HG03342 (cell line): ENCODE measurements at regions not wholly inside any gene's neighbourhood (a gene's known extent, or its start where the extent isn't known, plus 50 kb on each side); places are given as distances from the start of the nearest gene placed in this dataset.
"Not testable (repeated sequence)": the region's sequence is repeated elsewhere in the genome, so short reads cannot be mapped to it uniquely, and the experiment has no call there.

Experiments used
- ATAC-seq: cut with Tn5 transposase; IDR thresholded peaks from one replicate; pipeline ENCODE4 v1.9.1; 2021; ENCODE audit warnings: mild to moderate bottlenecking, moderate library complexity; ENCODE audit not compliant: unreplicated experiment

GRCh38 chr10:55929291-55929690 is 431.8 kb downstream of the ZWINT start:
- no peak for ATAC-seq

- not testable (repeated sequence) for ATAC-seq
Observed at GRCh38 chr10:55899472-55900147, 461.4 kb downstream of the ZWINT start.

GRCh38 chr10:55897490-55897921 is 463.6 kb downstream of the ZWINT start:
- no peak for ATAC-seq

- ATAC-seq: no peak
Observed at GRCh38 chr10:55892276-55892675, 468.8 kb downstream of the ZWINT start.

- no peak for ATAC-seq
Observed at GRCh38 chr10:55881588-55881987, 479.5 kb downstream of the ZWINT start.

GRCh38 chr10:55873485-55873884 is 487.6 kb downstream of the ZWINT start:
- no peak for ATAC-seq

- ATAC-seq: no peak
Observed at GRCh38 chr10:55870186-55870585, 490.9 kb downstream of the ZWINT start.

- no peak for ATAC-seq
Observed at GRCh38 chr10:55867848-55868247, 493.2 kb downstream of the ZWINT start.

GRCh38 chr10:55858730-55859129 is 502.3 kb downstream of the ZWINT start:
- ATAC-seq: no peak

GRCh38 chr10:55852900-55853299 is 508.2 kb downstream of the ZWINT start:
- no peak for ATAC-seq

- no peak for ATAC-seq
Observed at GRCh38 chr10:55837273-55837672, 523.8 kb downstream of the ZWINT start.

- ATAC-seq: no peak
Observed at GRCh38 chr10:55822096-55822495, 539.0 kb downstream of the ZWINT start.

- no peak for ATAC-seq
Observed at GRCh38 chr10:55820478-55820877, 540.6 kb downstream of the ZWINT start.

- no peak for ATAC-seq
Observed at GRCh38 chr10:55820071-55820470, 541.0 kb downstream of the ZWINT start.

GRCh38 chr10:55813451-55814170 is 547.4 kb downstream of the ZWINT start:
- no peak for ATAC-seq

GRCh38 chr10:55803055-55803454 is 558.0 kb downstream of the ZWINT start:
- no peak for ATAC-seq

GRCh38 chr10:55801353-55801661 is 559.8 kb downstream of the ZWINT start:
- ATAC-seq: no peak

GRCh38 chr10:55800602-55801352 is 560.3 kb downstream of the ZWINT start:
- ATAC-seq: no peak

- no peak for ATAC-seq
Observed at GRCh38 chr10:55793024-55793423, 568.0 kb downstream of the ZWINT start.

- not testable (repeated sequence) for ATAC-seq
Observed at GRCh38 chr10:55790276-55790675, 570.8 kb downstream of the ZWINT start.

- no peak for ATAC-seq
Observed at GRCh38 chr10:55786461-55787050, 574.5 kb downstream of the ZWINT start.

- ATAC-seq: no peak
Observed at GRCh38 chr10:55782181-55782580, 578.9 kb downstream of the ZWINT start.
